CD14-positive monocyte (primary cell): ENCODE measurements at regions not wholly inside any gene's neighbourhood (a gene's known extent, or its start where the extent isn't known, plus 50 kb on each side); places are given as distances from the start of the nearest gene placed in this dataset.

Source experiments
- DNase-seq, 3 donors: peaks; one replicate each; pipeline ENCODE4 v3.0.0-alpha.2; 2011 to 2022
- H2AFZ ChIP-seq: 2 replicates; pipeline ENCODE4 v1.6.0; 2012; ENCODE audit warnings: mild to moderate bottlenecking, low read depth, low read length, inconsistent platforms; ENCODE audit not compliant: insufficient read depth, poor library complexity, severe bottlenecking
- H3K27ac ChIP-seq, 2 donors: 1 replicate in 1 of 2; 2 replicates in 1 of 2; pipeline ENCODE4 v1.5.1; 2012 to 2013; ENCODE audit warnings: low read length in 2 of 2, control low read depth in 1 of 2, inconsistent platforms in 1 of 2, low read depth in 1 of 2, mild to moderate bottlenecking in 1 of 2
- H3K27me3 ChIP-seq, 2 donors: one replicate each; pipeline versions ENCODE4 v1.6.0 to v1.6.1; 2011 to 2013; ENCODE audit warnings: low read length in 2 of 2; ENCODE audit not compliant: control insufficient read depth in 2 of 2, insufficient read depth in 2 of 2
- H3K36me3 ChIP-seq, 2 donors: replicated peaks in 1 of 2; 1 replicate in 1 of 2; 2 replicates in 1 of 2; pipeline versions ENCODE4 v1.5.1 to v1.6.1; 2012 to 2013; ENCODE audit warnings: low read length in 2 of 2, control low read depth in 1 of 2, inconsistent platforms in 1 of 2, mild to moderate bottlenecking in 1 of 2; ENCODE audit not compliant: insufficient read depth in 2 of 2, control insufficient read depth in 1 of 2
- H3K4me1 ChIP-seq, 2 donors: 1 replicate in 1 of 2; 2 replicates in 1 of 2; pipeline versions ENCODE4 v1.5.1 to v1.6.1; 2012 to 2013; ENCODE audit warnings: low read length in 2 of 2, control low read depth in 1 of 2, inconsistent platforms in 1 of 2, mild to moderate bottlenecking in 1 of 2, moderate library complexity in 1 of 2; ENCODE audit not compliant: insufficient read depth in 2 of 2, control insufficient read depth in 1 of 2
- H3K4me2 ChIP-seq: replicated peaks from 2 replicates; pipeline ENCODE3; 2012; ENCODE audit warnings: low read length, moderate library complexity, mild to moderate bottlenecking; ENCODE audit not compliant: poor library complexity, severe bottlenecking; ENCODE audit errors: extremely low read depth
- H3K4me3 ChIP-seq, 3 experiments: fragments of 200-600 bp in 1 of 3; sonication (generic) in 1 of 3; replicated peaks in 1 of 3; 1 replicate in 2 of 3; 2 replicates in 1 of 3; pipeline ENCODE4 v1.5.1; 2011 to 2013; ENCODE audit warnings: low read length in 3 of 3, mild to moderate bottlenecking in 3 of 3, control low read depth in 2 of 3, low read depth in 2 of 3, inconsistent platforms in 1 of 3, moderate library complexity in 1 of 3
- H3K79me2 ChIP-seq: 2 replicates; pipeline ENCODE4 v1.6.0; 2012; ENCODE audit warnings: mild to moderate bottlenecking, control low read depth, inconsistent platforms, low read length, moderate library complexity; ENCODE audit not compliant: insufficient read depth
- H3K9ac ChIP-seq: 2 replicates; pipeline ENCODE4 v1.6.0; 2017; ENCODE audit warnings: low read length, mild to moderate bottlenecking; ENCODE audit not compliant: insufficient read depth, poor library complexity, severe bottlenecking
- H3K9me3 ChIP-seq, 2 donors: replicated peaks in 1 of 2; 1 replicate in 1 of 2; 2 replicates in 1 of 2; pipeline versions ENCODE4 v1.5.1 to v1.6.1; 2012 to 2013; ENCODE audit warnings: low read length in 2 of 2, control low read depth in 1 of 2; ENCODE audit not compliant: control insufficient read depth in 1 of 2, insufficient read depth in 1 of 2
- H4K20me1 ChIP-seq: 2 replicates; pipeline ENCODE4 v1.6.0; 2012; ENCODE audit warnings: mild to moderate bottlenecking, low read length, control low read depth, moderate library complexity; ENCODE audit not compliant: insufficient read depth
- H3K27ac Mint-ChIP-seq, 7 donors: one replicate each; pipeline ENCODE4 v1.8.0; 2020; ENCODE audit warnings: mild to moderate bottlenecking in 7 of 7, mixed read lengths in 7 of 7, moderate library complexity in 6 of 7, inconsistent platforms in 2 of 7
- H3K27me3 Mint-ChIP-seq, 3 donors: one replicate each; pipeline ENCODE4 v1.8.0; 2021 to 2022; ENCODE audit warnings: low read depth in 3 of 3, mild to moderate bottlenecking in 3 of 3, mixed read lengths in 3 of 3, moderate library complexity in 3 of 3, inconsistent platforms in 1 of 3
- H3K36me3 Mint-ChIP-seq, 2 donors: one replicate each; pipeline ENCODE4 v1.8.0; 2020; ENCODE audit warnings: mixed read lengths in 2 of 2, inconsistent platforms in 1 of 2, mild to moderate bottlenecking in 1 of 2
- H3K4me1 Mint-ChIP-seq: one replicate; pipeline ENCODE4 v1.8.0; 2020; ENCODE audit warnings: mild to moderate bottlenecking, mixed read lengths
- H3K4me3 Mint-ChIP-seq, 2 donors: one replicate each; pipeline ENCODE4 v1.8.0; 2020; ENCODE audit warnings: mild to moderate bottlenecking in 2 of 2, mixed read lengths in 2 of 2, moderate library complexity in 1 of 2
- H3K9me3 Mint-ChIP-seq, 7 donors: one replicate each; pipeline ENCODE4 v1.8.0; 2020 to 2022; ENCODE audit warnings: mixed read lengths in 7 of 7, mild to moderate bottlenecking in 6 of 7, moderate library complexity in 6 of 7, inconsistent platforms in 2 of 7
- WGBS: methylation state at CpG from one replicate; pipeline ENCODE4 v1.1.5; 2013; ENCODE audit warnings: missing lambda C conversion rate; ENCODE audit not compliant: insufficient coverage; 5-methylcytosine and 5-hydroxymethylcytosine counted together
- intact Hi-C, 2 donors: fragments of 100-400 bp; cut with micrococcal nuclease; formaldehyde crosslinking; loops; one replicate each; pipeline versions ENCODE4 v1.15.0 to v1.15.1; 2023
- TF ChIP-seq, protein P1 (sequence below): fragments of 200-600 bp; IDR thresholded peaks from one replicate; pipeline ENCODE4 v1.8.0; 2022; ENCODE audit warnings: antibody characterized with exemption, mild to moderate bottlenecking

- Histone ChIP-seq H3K36me3 (no peaks in the 10 kb centered on the region), H3K4me2 (no peak overlapping the region), H2AFZ (no peak overlapping the region), H4K20me1 (no peaks in the 10 kb centered on the region), H3K9me3 (peaks cover 0 to 3% of the 10 kb centered on the region in 2 donors), H3K27ac (no peak overlapping the region), H3K4me1 (no peaks in the 10 kb centered on the region), H3K27me3 (no peaks in the 10 kb centered on the region), H3K9ac (no peak overlapping the region), H3K4me3 (no peak overlapping the region), H3K79me2 (no peaks in the 10 kb centered on the region)
- TF ChIP-seq, protein P1, sequence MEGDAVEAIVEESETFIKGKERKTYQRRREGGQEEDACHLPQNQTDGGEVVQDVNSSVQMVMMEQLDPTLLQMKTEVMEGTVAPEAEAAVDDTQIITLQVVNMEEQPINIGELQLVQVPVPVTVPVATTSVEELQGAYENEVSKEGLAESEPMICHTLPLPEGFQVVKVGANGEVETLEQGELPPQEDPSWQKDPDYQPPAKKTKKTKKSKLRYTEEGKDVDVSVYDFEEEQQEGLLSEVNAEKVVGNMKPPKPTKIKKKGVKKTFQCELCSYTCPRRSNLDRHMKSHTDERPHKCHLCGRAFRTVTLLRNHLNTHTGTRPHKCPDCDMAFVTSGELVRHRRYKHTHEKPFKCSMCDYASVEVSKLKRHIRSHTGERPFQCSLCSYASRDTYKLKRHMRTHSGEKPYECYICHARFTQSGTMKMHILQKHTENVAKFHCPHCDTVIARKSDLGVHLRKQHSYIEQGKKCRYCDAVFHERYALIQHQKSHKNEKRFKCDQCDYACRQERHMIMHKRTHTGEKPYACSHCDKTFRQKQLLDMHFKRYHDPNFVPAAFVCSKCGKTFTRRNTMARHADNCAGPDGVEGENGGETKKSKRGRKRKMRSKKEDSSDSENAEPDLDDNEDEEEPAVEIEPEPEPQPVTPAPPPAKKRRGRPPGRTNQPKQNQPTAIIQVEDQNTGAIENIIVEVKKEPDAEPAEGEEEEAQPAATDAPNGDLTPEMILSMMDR = no peak
- no peaks in the 10 kb centered on the region for H3K4me1 Mint-ChIP-seq
- no peak overlapping the region for H3K4me3 Mint-ChIP-seq
- no peaks in the 10 kb centered on the region for H3K36me3 Mint-ChIP-seq
- intact Hi-C loops = no loop called here
- DNase-seq = no peak
- H3K27me3 Mint-ChIP-seq = no peaks in the 10 kb centered on the region
- WGBS = 93% methylated on average over 2 of the region's 3 CpGs
- peaks cover 0 to 14% (median 3%) of the 10 kb centered on the region in 7 donors for H3K9me3 Mint-ChIP-seq
- H3K27ac Mint-ChIP-seq = no peak overlapping the region
These were observed 664.8 kb downstream of the MMUT start for GRCh38 chr6:48798296-48798695.

DNA sequence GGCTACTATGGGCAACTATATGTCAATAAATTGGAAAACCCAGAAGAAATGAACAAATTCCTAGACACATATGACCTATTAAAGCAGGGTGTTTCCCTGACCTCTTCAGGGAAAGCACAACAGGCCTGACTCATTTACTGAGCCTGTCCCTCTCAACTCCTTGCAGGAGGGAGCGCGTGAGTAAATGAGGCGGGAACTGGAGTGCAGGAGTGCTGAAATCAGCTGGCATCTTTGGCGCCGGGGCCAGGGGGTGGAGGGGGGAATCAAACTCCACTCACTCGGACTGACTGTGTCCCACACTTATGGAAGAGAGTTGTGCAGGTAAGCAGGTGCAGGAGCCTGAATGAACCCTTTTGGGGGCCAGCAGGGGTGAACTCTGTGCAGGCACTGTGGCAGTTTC lies 671.2 kb upstream of the PTCHD4 start:
- no peak overlapping the region for H3K4me3 Mint-ChIP-seq
- peaks cover 0 to 10% of the 10 kb centered on the region in 2 donors for H3K9me3 ChIP-seq
- H3K27ac Mint-ChIP-seq = no peak overlapping the region
- no CpG with 5 or more reads among the region's 6 CpGs for WGBS
- DNase-seq = no peak
- H3K4me1 ChIP-seq = no peaks in the 10 kb centered on the region
- no peaks in the 10 kb centered on the region for H3K27me3 ChIP-seq
- no peak overlapping the region for H3K9ac ChIP-seq
- H3K36me3 ChIP-seq = no peaks in the 10 kb centered on the region
- no peaks in the 10 kb centered on the region for H3K27me3 Mint-ChIP-seq
- no peaks in the 10 kb centered on the region for H3K4me1 Mint-ChIP-seq
- no peak overlapping the region for H2AFZ ChIP-seq
- H3K79me2 ChIP-seq = no peaks in the 10 kb centered on the region
- no peaks in the 10 kb centered on the region for H3K36me3 Mint-ChIP-seq
- H3K4me3 ChIP-seq = no peak overlapping the region
- intact Hi-C loops = no loop called here
- TF ChIP-seq, protein P1 = no peak
- H3K4me2 ChIP-seq = no peak overlapping the region
- no peak overlapping the region for H3K27ac ChIP-seq
- peaks cover 1 to 17% (median 5%) of the 10 kb centered on the region in 7 donors for H3K9me3 Mint-ChIP-seq
- no peaks in the 10 kb centered on the region for H4K20me1 ChIP-seq
